ENCODE measurements at regions not wholly inside any gene's neighbourhood (a gene's known extent, or its start where the extent isn't known, plus 50 kb on each side); places are given as distances from the start of the nearest gene placed in this dataset.
"Not testable (repeated sequence)": the region's sequence is repeated elsewhere in the genome, so short reads cannot be mapped to it uniquely, and the experiment has no call there.

DNA sequence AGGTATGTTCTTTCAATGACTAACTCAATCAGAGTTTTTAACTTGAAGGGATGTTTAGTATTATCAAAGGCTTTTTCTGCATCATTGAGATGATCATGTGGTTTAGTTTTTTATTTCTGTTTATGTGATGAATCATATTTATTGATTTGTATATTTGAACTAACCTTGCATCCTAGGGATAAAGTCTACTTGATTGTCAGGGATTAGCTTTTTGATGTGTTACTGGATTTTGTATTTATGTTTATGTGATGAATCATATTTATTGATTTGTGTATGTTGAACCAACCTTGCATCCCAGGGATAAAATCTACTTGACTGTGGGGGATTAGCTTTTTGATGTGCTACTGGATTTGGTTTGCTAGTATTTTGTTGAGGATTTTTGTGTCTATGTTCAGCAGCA, 615.4 kb upstream of the GRID2 start:
- H3K27me3 ChIP-seq = no peaks in the 10 kb centered on the region
- TF ChIP-seq, protein P1, sequence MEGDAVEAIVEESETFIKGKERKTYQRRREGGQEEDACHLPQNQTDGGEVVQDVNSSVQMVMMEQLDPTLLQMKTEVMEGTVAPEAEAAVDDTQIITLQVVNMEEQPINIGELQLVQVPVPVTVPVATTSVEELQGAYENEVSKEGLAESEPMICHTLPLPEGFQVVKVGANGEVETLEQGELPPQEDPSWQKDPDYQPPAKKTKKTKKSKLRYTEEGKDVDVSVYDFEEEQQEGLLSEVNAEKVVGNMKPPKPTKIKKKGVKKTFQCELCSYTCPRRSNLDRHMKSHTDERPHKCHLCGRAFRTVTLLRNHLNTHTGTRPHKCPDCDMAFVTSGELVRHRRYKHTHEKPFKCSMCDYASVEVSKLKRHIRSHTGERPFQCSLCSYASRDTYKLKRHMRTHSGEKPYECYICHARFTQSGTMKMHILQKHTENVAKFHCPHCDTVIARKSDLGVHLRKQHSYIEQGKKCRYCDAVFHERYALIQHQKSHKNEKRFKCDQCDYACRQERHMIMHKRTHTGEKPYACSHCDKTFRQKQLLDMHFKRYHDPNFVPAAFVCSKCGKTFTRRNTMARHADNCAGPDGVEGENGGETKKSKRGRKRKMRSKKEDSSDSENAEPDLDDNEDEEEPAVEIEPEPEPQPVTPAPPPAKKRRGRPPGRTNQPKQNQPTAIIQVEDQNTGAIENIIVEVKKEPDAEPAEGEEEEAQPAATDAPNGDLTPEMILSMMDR (IDR thresholded peaks at IDR 0.05) = no peak
- TF ChIP-seq POLR2A (IDR thresholded peaks at IDR 0.05) = no peak
- DNase-seq = no peak
- H3K27ac ChIP-seq = no peak overlapping the region
- intact Hi-C loops (cut with DNase I) = no loop called here
- H3K4me1 ChIP-seq = no peaks in the 10 kb centered on the region
- no peak overlapping the region for H3K4me3 ChIP-seq
- no peaks in the 10 kb centered on the region for H3K36me3 ChIP-seq
- H3K9me3 ChIP-seq = peaks cover 0 to 3% (median 0%) of the 10 kb centered on the region in 12 donors
- ATAC-seq = no peak

DNA sequence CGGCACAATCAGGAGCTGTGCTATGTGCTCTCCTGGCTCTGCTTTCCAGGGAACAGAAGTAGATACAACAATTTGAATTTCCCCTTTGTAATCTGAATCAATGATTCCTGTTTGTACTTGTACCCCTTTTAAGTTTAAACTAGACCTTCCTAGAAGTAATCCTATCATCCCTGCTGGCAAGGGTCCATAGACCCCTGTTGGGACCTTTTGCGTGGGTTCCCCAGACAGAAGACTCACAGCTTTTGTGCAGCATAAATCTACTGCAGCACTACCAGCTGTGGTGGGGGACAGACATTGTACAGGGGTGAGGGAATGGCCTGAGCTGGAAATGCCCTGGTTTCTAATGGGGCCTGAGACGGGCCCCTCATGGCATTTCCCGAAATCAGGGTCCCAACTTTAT, 604.1 kb upstream of the GRID2 start:
- H3K27me3 ChIP-seq; intact Hi-C loops (cut with DNase I); ATAC-seq; H3K4me1 ChIP-seq; H3K27ac ChIP-seq; DNase-seq; H3K4me3 ChIP-seq; H3K36me3 ChIP-seq: not testable (repeated sequence)
- H3K9me3 ChIP-seq = peaks cover 0 to 10% (median 0%) of the 10 kb centered on the region in 12 donors
- WGBS, 4 donors = 45 to 51% (median 48%) methylated on average over 4 of the region's 4 CpGs

DNA sequence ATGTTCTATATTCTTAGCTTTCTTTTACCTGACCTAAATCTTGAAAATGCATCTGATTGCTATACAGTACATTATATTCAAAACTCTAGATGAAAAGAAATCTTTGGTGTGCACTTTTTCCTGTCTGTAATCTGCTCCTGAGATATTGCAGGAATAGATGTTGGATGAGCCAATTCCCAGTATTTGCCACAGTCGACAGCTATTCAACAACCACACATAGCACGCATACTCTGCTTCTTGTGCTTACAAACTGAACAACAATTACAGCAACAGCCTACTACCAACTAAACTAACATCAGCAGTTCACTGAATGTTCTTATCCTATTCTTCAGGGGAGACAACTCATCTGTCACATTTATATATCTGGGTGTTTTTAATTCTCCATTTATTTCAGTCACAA, 573.9 kb upstream of the GRID2 start:
- DNase-seq (no peak), ATAC-seq (no peak)
- no peak overlapping the region for H3K4me3 ChIP-seq
- no peak overlapping the region for H3K27ac ChIP-seq
- TF ChIP-seq, protein P1 (IDR thresholded peaks at IDR 0.05) = no peak
- no peak for TF ChIP-seq POLR2A (IDR thresholded peaks at IDR 0.05)
- WGBS, 4 donors = 66 to 80% (median 70%) methylated on average over 2 of the region's 2 CpGs
- no peaks in the 10 kb centered on the region for H3K9me3 ChIP-seq
- H3K27me3 ChIP-seq = no peaks in the 10 kb centered on the region
- H3K36me3 ChIP-seq = no peaks in the 10 kb centered on the region
- no peaks in the 10 kb centered on the region for H3K4me1 ChIP-seq
- intact Hi-C loops (cut with DNase I) = no loop called here

DNA sequence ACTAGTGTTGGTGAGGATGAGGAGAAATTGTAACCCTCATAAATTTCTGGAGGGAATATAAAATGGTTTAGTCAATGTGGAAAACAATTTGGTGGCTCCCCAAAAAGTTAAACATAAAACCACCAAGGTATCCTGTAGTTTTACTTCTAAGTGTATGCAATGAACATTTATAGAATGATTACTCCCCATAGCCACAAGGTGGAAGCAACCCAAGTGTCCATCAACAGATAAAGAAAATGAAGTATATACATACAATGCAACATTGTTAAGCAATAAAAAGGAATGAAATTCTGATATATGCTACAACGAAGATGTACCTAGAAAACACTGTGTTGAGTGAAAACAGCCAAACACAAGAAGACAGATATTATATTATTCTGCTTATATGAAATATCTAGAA, 569.1 kb upstream of the GRID2 start:
- DNase-seq (no peak), ATAC-seq (no peak)
- no peak for TF ChIP-seq POLR2A (IDR thresholded peaks at IDR 0.05)
- TF ChIP-seq, protein P1 (IDR thresholded peaks at IDR 0.05) = no peak
- Histone ChIP-seq H3K27ac (no peak overlapping the region), H3K9me3 (no peaks in the 10 kb centered on the region), H3K4me3 (no peak overlapping the region), H3K4me1 (no peaks in the 10 kb centered on the region), H3K36me3 (no peaks in the 10 kb centered on the region), H3K27me3 (no peaks in the 10 kb centered on the region)
- WGBS, 4 donors = 27 to 76% (median 52%) methylated on average over 1 of the region's 1 CpG
- intact Hi-C loops (cut with DNase I) = no loop called here

DNA sequence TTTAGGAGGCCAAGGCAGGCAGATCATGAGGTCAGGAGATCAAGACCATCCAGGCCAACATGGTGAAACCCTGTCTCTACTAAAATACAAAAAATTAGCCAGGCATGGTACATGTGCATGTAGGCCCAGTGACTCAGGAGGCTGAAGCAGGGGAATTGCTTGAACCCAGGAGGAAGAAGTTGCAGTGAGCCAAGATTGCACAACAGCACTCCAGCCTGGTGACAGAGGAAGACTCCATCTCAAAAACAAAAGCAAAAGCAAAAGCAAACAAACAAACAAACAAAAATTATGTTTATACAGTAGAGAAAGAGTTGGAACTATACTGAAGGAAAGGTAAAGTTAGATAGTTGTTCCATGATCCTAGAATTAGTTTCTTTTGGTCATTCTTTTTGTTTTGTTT, 564.9 kb upstream of the GRID2 start:
- H3K36me3 ChIP-seq; H3K27ac ChIP-seq; intact Hi-C loops (cut with DNase I); H3K27me3 ChIP-seq; H3K4me3 ChIP-seq; DNase-seq; ATAC-seq; H3K9me3 ChIP-seq; H3K4me1 ChIP-seq: not testable (repeated sequence)

All from heart left ventricle (tissue), 16 donors.